ENCODE measurements at regions not wholly inside any gene's neighbourhood (a gene's known extent, or its start where the extent isn't known, plus 50 kb on each side); places are given as distances from the start of the nearest gene placed in this dataset.

DNA sequence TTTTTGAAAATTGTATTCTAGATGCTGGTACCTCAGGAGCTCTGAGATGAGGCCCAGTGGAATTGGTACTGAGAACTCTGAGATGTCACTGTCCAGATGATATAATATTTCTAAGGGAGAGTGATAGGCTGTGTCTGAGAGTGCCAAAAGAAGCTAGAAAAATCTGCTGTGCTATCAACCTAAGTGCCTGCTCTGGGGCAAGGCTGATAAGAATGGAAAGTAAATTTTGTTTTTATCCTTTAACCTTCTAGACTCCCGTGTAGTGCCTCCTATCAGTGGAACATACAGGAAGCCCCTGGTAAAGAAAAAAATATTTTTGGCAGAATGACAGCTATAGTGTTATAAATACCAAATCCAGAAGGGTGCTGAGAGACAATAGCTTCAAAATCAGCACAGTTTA lies 348.2 kb downstream of the TFAP2B start:
- TF ChIP-seq, protein P1, sequence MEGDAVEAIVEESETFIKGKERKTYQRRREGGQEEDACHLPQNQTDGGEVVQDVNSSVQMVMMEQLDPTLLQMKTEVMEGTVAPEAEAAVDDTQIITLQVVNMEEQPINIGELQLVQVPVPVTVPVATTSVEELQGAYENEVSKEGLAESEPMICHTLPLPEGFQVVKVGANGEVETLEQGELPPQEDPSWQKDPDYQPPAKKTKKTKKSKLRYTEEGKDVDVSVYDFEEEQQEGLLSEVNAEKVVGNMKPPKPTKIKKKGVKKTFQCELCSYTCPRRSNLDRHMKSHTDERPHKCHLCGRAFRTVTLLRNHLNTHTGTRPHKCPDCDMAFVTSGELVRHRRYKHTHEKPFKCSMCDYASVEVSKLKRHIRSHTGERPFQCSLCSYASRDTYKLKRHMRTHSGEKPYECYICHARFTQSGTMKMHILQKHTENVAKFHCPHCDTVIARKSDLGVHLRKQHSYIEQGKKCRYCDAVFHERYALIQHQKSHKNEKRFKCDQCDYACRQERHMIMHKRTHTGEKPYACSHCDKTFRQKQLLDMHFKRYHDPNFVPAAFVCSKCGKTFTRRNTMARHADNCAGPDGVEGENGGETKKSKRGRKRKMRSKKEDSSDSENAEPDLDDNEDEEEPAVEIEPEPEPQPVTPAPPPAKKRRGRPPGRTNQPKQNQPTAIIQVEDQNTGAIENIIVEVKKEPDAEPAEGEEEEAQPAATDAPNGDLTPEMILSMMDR (IDR thresholded peaks at IDR 0.05; ENCODE audit: low read length) = no peak
- no peak for TF ChIP-seq EZH2phosphoT487 (IDR thresholded peaks at IDR 0.05; ENCODE audit: low read length)
